ENCODE measurements at regions not wholly inside any gene's neighbourhood (a gene's known extent, or its start where the extent isn't known, plus 50 kb on each side); places are given as distances from the start of the nearest gene placed in this dataset.

DNA sequence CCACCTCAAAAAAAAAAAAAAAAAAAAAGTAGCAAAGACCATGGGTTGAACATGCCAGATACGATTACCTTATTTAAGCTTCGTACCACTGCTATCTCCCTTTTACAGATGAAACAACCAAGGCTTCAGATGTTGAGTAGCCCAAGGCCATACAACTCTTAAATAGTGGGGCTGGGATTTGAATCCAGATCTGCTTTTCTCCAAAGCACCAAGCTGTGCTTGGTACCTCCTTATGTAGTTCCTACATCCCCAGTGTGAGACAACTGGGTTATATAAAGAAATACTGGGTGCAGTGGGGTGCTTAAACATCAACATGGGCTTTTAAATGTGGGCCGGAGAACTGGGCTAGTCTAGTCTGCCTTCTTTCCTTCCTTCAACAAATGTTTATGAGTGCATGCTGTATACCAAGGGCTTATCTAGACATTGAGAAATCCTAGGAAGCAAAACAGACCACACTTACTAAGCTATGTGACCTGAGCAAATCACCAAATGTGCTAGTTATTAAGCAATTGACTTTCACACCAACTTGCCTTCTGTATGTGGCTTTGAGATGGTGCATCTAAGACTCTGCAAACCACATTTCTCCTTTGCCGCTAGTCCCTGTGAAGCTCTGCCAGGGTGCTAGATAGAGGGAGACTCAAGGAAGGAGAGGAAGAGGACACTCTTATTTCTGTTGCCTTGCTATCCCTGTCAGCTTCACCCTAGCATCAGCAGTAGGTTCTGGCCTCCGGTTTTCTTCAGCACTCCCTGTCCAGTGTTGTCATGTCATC, 201.4 kb upstream of the FOXN2 start:
- ChIA-PET CTCF (interaction anchor here (1.0 to 1.5 kb wide), 2 partner anchors 109 to 306 kb away, joined by 3 read pairs; no protein-coding TSS in a partner anchor), POLR2A (interaction anchor here (0.6 kb wide), 1 partner anchor 204 kb away, joined by 5 read pairs; no protein-coding TSS in a partner anchor)
- H3K27me3 Mint-ChIP-seq (ENCODE audit: insufficient read depth, unreplicated experiment), result no peaks in the 10 kb centered on the region
- Histone ChIP-seq H3K9me3 (no peaks in the 10 kb centered on the region), H3K27me3 (replicated peaks; ENCODE audit: control insufficient read depth, insufficient read depth, low read length) (no peaks in the 10 kb centered on the region), H3K4me1 (peaks cover 53% of the 10 kb centered on the region), H3K4me3 (ENCODE audit: low read depth, low read length) (no peak overlapping the region), H3K36me3 (ENCODE audit: control insufficient read depth, insufficient read depth, low read length) (no peaks in the 10 kb centered on the region)
- peak overlapping the region; percentile 72 for H3K27ac Mint-ChIP-seq (ENCODE audit: unreplicated experiment)
- H3K36me3 Mint-ChIP-seq (ENCODE audit: insufficient read depth, unreplicated experiment), result no peaks in the 10 kb centered on the region
- no peaks in the 10 kb centered on the region for H3K9me3 Mint-ChIP-seq (ENCODE audit: unreplicated experiment)
- intact Hi-C loops (cut with micrococcal nuclease; ENCODE audit: unreplicated experiment), result no loop called here
- DNase-seq, result peak in 1 of 2 experiments; percentile 38
- peak overlapping the region; percentile 39 for H3K4me3 Mint-ChIP-seq (ENCODE audit: unreplicated experiment)
- H3K4me1 Mint-ChIP-seq (ENCODE audit: low read depth, unreplicated experiment), result peaks cover 22% of the 10 kb centered on the region
- TF ChIP-seq, protein P1, sequence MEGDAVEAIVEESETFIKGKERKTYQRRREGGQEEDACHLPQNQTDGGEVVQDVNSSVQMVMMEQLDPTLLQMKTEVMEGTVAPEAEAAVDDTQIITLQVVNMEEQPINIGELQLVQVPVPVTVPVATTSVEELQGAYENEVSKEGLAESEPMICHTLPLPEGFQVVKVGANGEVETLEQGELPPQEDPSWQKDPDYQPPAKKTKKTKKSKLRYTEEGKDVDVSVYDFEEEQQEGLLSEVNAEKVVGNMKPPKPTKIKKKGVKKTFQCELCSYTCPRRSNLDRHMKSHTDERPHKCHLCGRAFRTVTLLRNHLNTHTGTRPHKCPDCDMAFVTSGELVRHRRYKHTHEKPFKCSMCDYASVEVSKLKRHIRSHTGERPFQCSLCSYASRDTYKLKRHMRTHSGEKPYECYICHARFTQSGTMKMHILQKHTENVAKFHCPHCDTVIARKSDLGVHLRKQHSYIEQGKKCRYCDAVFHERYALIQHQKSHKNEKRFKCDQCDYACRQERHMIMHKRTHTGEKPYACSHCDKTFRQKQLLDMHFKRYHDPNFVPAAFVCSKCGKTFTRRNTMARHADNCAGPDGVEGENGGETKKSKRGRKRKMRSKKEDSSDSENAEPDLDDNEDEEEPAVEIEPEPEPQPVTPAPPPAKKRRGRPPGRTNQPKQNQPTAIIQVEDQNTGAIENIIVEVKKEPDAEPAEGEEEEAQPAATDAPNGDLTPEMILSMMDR (IDR thresholded peaks at IDR 0.05; ENCODE audit: insufficient read depth in 1 of 2, low read depth in 1 of 2, low read length in 1 of 2, severe bottlenecking in 1 of 2, unreplicated experiment in 1 of 2), result no peak
- BruUV-seq (replicated peaks), result no TSS peak

GRCh38 chr2:48113767-48114166, 200.7 kb upstream of the FOXN2 start:
- no peaks in the 10 kb centered on the region for H3K36me3 Mint-ChIP-seq (ENCODE audit: insufficient read depth, unreplicated experiment)
- H3K4me3 ChIP-seq (ENCODE audit: low read depth, low read length), result no peak overlapping the region
- no peak overlapping the region for H3K4me3 Mint-ChIP-seq (ENCODE audit: unreplicated experiment)
- H3K27me3 ChIP-seq (replicated peaks; ENCODE audit: control insufficient read depth, insufficient read depth, low read length), result no peaks in the 10 kb centered on the region
- BruUV-seq (replicated peaks), result TSS peak; percentile 95
- TF ChIP-seq, protein P1 (IDR thresholded peaks at IDR 0.05; ENCODE audit: insufficient read depth in 1 of 2, low read depth in 1 of 2, low read length in 1 of 2, severe bottlenecking in 1 of 2, unreplicated experiment in 1 of 2), result no peak
- H3K36me3 ChIP-seq (ENCODE audit: control insufficient read depth, insufficient read depth, low read length), result no peaks in the 10 kb centered on the region
- DNase-seq, result no peak
- H3K9me3 ChIP-seq, result no peaks in the 10 kb centered on the region
- no peaks in the 10 kb centered on the region for H3K27me3 Mint-ChIP-seq (ENCODE audit: insufficient read depth, unreplicated experiment)
- H3K4me1 Mint-ChIP-seq (ENCODE audit: low read depth, unreplicated experiment), result peaks cover 22% of the 10 kb centered on the region
- H3K27ac Mint-ChIP-seq (ENCODE audit: unreplicated experiment), result peak overlapping the region; percentile 72
- POLR2A ChIA-PET, result no interaction called here
- intact Hi-C loops (cut with micrococcal nuclease; ENCODE audit: unreplicated experiment), result no loop called here
- H3K9me3 Mint-ChIP-seq (ENCODE audit: unreplicated experiment), result no peaks in the 10 kb centered on the region
- peaks cover 53% of the 10 kb centered on the region for H3K4me1 ChIP-seq
- CTCF ChIA-PET, result interaction anchor here (1.0 to 1.5 kb wide), 2 partner anchors 108 to 306 kb away, joined by 3 read pairs; no protein-coding TSS in a partner anchor

GRCh38 chr2:48114256-48114655, 200.2 kb upstream of the FOXN2 start:
- intact Hi-C loops (cut with micrococcal nuclease; ENCODE audit: unreplicated experiment), result no loop called here
- no peak overlapping the region for H3K4me3 ChIP-seq (ENCODE audit: low read depth, low read length)
- H3K9me3 ChIP-seq, result no peaks in the 10 kb centered on the region
- BruUV-seq (replicated peaks), result no TSS peak
- POLR2A ChIA-PET, result no interaction called here
- Mint-ChIP-seq H3K9me3 (ENCODE audit: unreplicated experiment) (no peaks in the 10 kb centered on the region), H3K27me3 (ENCODE audit: insufficient read depth, unreplicated experiment) (no peaks in the 10 kb centered on the region), H3K4me3 (ENCODE audit: unreplicated experiment) (no peak overlapping the region), H3K27ac (ENCODE audit: unreplicated experiment) (peak overlapping the region; percentile 72), H3K4me1 (ENCODE audit: low read depth, unreplicated experiment) (peaks cover 22% of the 10 kb centered on the region), H3K36me3 (ENCODE audit: insufficient read depth, unreplicated experiment) (no peaks in the 10 kb centered on the region)
- H3K4me1 ChIP-seq, result peaks cover 50% of the 10 kb centered on the region
- peak; percentile 73 to 84 for DNase-seq
- no peaks in the 10 kb centered on the region for H3K27me3 ChIP-seq (replicated peaks; ENCODE audit: control insufficient read depth, insufficient read depth, low read length)
- TF ChIP-seq, protein P1 (IDR thresholded peaks at IDR 0.05; ENCODE audit: insufficient read depth in 1 of 2, low read depth in 1 of 2, low read length in 1 of 2, severe bottlenecking in 1 of 2, unreplicated experiment in 1 of 2), result no peak
- no peaks in the 10 kb centered on the region for H3K36me3 ChIP-seq (ENCODE audit: control insufficient read depth, insufficient read depth, low read length)
- CTCF ChIA-PET, result interaction anchor here (1.5 kb wide), 1 partner anchor 305 kb away, joined by 3 read pairs; no protein-coding TSS in a partner anchor

Measured in Caco-2 (cell line).